ENCODE measurements at regions not wholly inside any gene's neighbourhood (a gene's known extent, or its start where the extent isn't known, plus 50 kb on each side); places are given as distances from the start of the nearest gene placed in this dataset.

GRCh38 chr7:41633690-41634089 lies 69.2 kb downstream of the INHBA start:
- DNase-seq = no peak

GRCh38 chr7:41630741-41631140 lies 72.1 kb downstream of the INHBA start:
- DNase-seq = no peak

- no peak for DNase-seq
Observed at GRCh38 chr7:41629711-41630111, 73.2 kb downstream of the INHBA start.

GRCh38 chr7:41628901-41629300 lies 74.0 kb downstream of the INHBA start:
- no peak for DNase-seq

- DNase-seq = no peak
Observed at GRCh38 chr7:41627645-41628298, 75.1 kb downstream of the INHBA start.

GRCh38 chr7:41624818-41625217 lies 78.1 kb downstream of the INHBA start:
- DNase-seq = no peak

- DNase-seq = no peak
Observed at GRCh38 chr7:41621953-41622831, 80.7 kb downstream of the INHBA start.

- no peak for DNase-seq
Observed at GRCh38 chr7:41617987-41618386, 84.9 kb downstream of the INHBA start.

GRCh38 chr7:41612798-41613197 lies 90.1 kb downstream of the INHBA start:
- DNase-seq = no peak

GRCh38 chr7:41612386-41612785 lies 90.5 kb downstream of the INHBA start:
- no peak for DNase-seq

- DNase-seq = no peak
Observed at GRCh38 chr7:41608447-41608846, 94.4 kb downstream of the INHBA start.

GRCh38 chr7:41603985-41604384 lies 98.9 kb downstream of the INHBA start:
- no peak for DNase-seq

GRCh38 chr7:41599760-41600159 lies 103.1 kb downstream of the INHBA start:
- no peak for DNase-seq

- no peak for DNase-seq
Observed at GRCh38 chr7:41592794-41593193, 110.1 kb downstream of the INHBA start.

- no peak for DNase-seq
Observed at GRCh38 chr7:41592236-41592635, 110.7 kb downstream of the INHBA start.

- DNase-seq = no peak
Observed at GRCh38 chr7:41590986-41591385, 111.9 kb downstream of the INHBA start.

GRCh38 chr7:41588341-41588740 lies 114.5 kb downstream of the INHBA start:
- DNase-seq = no peak

- DNase-seq = no peak
Observed at GRCh38 chr7:41586931-41587640, 115.8 kb downstream of the INHBA start.

- no peak for DNase-seq
Observed at GRCh38 chr7:41584746-41585145, 118.1 kb downstream of the INHBA start.

GRCh38 chr7:41582116-41582515 lies 120.8 kb downstream of the INHBA start:
- DNase-seq = no peak

GRCh38 chr7:41581041-41581440 lies 121.8 kb downstream of the INHBA start:
- DNase-seq = no peak

- peak; percentile 38 to 46 for DNase-seq
Observed at GRCh38 chr7:41579961-41580935, 122.6 kb downstream of the INHBA start.

GRCh38 chr7:41578700-41579099 lies 124.2 kb downstream of the INHBA start:
- DNase-seq = no peak
